SJCRH30 (cell line): ENCODE measurements at regions not wholly inside any gene's neighbourhood (a gene's known extent, or its start where the extent isn't known, plus 50 kb on each side); places are given as distances from the start of the nearest gene placed in this dataset.

Experiments
- DNase-seq, 2 experiments: peaks; one replicate each; pipeline ENCODE4 v3.0.0-alpha.2; 2015 to 2020
- H3K27ac ChIP-seq: fragments of 250-450 bp; sonication (Bioruptor Pico); 2 replicates; pipeline ENCODE4 v1.5.1; 2020; ENCODE audit warnings: mild to moderate bottlenecking, moderate library complexity
- H3K27me3 ChIP-seq: fragments of 250-450 bp; sonication (Bioruptor Pico); 2 replicates; pipeline ENCODE4 v1.5.1; 2020; ENCODE audit warnings: mild to moderate bottlenecking, moderate library complexity
- H3K36me3 ChIP-seq: fragments of 250-450 bp; sonication (Bioruptor Pico); 2 replicates; pipeline ENCODE4 v1.5.1; 2020; ENCODE audit warnings: mild to moderate bottlenecking, moderate library complexity
- H3K4me1 ChIP-seq: fragments of 250-450 bp; sonication (Bioruptor Pico); 2 replicates; pipeline ENCODE4 v1.5.1; 2020; ENCODE audit warnings: mild to moderate bottlenecking, moderate library complexity
- H3K4me3 ChIP-seq: fragments of 250-450 bp; sonication (Bioruptor Pico); 2 replicates; pipeline ENCODE4 v1.5.1; 2020; ENCODE audit warnings: mild to moderate bottlenecking, moderate library complexity
- H3K9me3 ChIP-seq: fragments of 250-450 bp; sonication (Bioruptor Pico); replicated peaks from 2 replicates; pipeline ENCODE4 v1.5.1; 2020; ENCODE audit warnings: mild to moderate bottlenecking, moderate library complexity

DNA sequence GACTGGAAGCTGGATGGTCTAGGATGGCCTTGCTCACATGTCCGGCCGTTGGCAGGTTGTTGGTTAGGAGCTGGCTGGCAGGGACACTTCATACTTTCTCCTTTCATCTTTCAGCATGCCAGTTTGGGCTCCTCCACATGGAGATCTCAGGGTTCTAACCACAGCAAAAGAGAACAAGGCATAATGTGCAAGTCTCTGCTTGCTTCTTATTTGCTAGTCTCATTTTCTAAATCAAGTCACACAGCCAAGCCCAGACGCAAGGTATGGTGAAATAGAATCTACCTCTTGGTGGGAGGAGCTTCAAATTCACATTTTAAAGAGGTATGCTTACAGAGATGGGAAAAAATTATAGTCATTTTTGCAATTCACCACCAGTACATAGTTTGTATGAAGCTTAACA is 69.1 kb upstream of the NAP1L1 start:
- H3K27ac ChIP-seq = no peak overlapping the region
- H3K36me3 ChIP-seq = no peaks in the 10 kb centered on the region
- no peak for DNase-seq
- no peaks in the 10 kb centered on the region for H3K9me3 ChIP-seq
- H3K27me3 ChIP-seq = no peaks in the 10 kb centered on the region
- no peaks in the 10 kb centered on the region for H3K4me1 ChIP-seq
- no peak overlapping the region for H3K4me3 ChIP-seq

DNA sequence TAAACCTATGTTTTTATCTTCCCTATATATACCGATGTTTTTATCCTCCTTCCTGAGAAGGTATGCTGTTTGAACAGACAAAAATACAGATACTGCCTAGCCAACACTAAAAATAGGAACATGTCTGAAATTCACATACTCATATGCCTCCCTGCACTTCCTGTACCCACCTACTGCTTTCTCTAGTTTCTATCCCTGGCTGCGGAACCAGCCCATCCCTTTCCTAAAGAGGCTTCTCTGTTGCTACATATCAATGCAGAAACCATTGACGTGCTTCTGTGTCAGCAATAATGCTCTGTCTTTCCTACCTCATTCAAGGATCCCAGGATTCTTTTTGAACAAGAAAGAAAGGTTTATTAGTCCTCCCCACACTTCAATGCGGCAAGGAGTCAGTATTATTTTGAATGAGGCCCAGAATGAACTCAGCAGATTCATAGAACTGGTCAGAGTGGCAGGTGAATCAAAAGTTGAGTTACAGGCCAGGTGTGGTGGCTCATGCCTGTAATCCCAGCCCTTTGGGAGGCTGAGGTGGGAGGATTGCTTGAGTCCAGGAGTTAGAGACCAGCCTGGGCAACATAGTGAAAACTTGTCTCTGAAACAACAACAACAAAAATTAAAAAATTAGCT is 67.8 kb upstream of the NAP1L1 start:
- Histone ChIP-seq H3K9me3 (no peaks in the 10 kb centered on the region), H3K4me1 (no peaks in the 10 kb centered on the region), H3K4me3 (no peak overlapping the region), H3K27ac (no peak overlapping the region), H3K27me3 (no peaks in the 10 kb centered on the region), H3K36me3 (no peaks in the 10 kb centered on the region)
- no peak for DNase-seq

DNA sequence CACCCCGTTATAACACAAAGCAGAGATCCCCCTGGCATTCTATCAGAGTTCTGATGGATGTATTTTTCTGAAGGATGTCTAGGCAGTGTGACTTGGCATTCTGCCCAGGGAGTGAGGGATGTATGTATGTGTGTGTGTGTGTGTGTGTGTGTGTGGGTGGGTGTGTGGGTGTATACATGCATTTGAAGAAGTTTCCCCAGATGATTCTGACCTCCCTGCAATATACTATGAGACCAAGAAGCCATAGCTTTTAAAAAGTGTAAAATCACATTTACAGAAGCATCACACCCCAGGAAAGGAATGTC is 59.7 kb upstream of the NAP1L1 start:
- H3K27me3 ChIP-seq = no peaks in the 10 kb centered on the region
- H3K4me3 ChIP-seq = no peak overlapping the region
- DNase-seq = peak; percentile 9 to 38
- 0 out of 2 replicates have a peak, but pooled peaks cover 2% of the 10 kb centered on the region for H3K4me1 ChIP-seq
- no peak overlapping the region for H3K27ac ChIP-seq
- H3K9me3 ChIP-seq = no peaks in the 10 kb centered on the region
- no peaks in the 10 kb centered on the region for H3K36me3 ChIP-seq

DNA sequence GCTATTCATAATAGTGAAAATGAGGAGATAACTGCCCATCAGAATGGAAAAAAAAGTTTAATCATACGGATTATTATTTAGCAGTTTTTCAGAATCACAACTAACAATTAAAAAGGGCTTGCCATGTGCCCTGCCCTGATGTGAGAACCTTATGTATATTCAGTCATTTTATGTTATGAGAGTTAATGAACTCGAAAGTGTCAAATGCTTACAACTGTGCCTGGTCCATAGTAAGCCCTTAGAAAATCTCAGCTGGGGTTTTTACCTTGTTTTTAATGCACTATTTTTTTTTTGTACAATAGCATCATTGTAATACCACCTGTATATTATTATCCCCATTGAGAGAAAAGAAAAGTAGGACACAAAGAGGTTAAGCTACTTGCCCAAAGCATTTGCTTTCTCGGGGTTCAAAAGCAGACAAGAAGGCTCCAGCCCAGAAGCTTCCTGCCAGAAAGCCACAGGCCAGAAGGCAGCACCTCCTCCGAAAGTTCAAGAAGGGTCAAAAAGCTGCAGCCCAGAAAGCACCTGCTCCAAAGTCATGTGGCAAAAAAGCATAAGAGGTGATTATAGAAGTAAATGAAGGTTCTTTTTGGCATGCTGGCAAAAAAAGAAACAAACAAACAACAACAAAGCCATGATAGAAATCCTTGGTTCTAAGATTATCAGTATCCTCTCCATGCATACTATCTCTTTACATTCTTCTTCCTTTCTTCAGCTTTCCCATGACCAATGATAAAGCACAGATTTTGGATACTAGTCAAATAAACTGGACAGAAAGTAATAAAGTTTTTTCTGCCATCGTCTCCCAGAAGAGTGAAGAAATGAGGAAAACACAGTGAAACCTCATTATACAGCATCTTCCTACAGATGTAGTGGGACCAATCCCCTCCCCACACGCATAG is 59.1 kb upstream of the NAP1L1 start:
- H3K27me3 ChIP-seq = no peaks in the 10 kb centered on the region
- H3K4me3 ChIP-seq = no peak overlapping the region
- DNase-seq = no peak
- no peaks in the 10 kb centered on the region for H3K36me3 ChIP-seq
- 0 out of 2 replicates have a peak, but pooled peaks cover 2% of the 10 kb centered on the region for H3K4me1 ChIP-seq
- 0 out of 2 replicates have a peak, but pooled peaks cover 1% of the 10 kb centered on the region for H3K9me3 ChIP-seq
- H3K27ac ChIP-seq = no peak overlapping the region

DNA sequence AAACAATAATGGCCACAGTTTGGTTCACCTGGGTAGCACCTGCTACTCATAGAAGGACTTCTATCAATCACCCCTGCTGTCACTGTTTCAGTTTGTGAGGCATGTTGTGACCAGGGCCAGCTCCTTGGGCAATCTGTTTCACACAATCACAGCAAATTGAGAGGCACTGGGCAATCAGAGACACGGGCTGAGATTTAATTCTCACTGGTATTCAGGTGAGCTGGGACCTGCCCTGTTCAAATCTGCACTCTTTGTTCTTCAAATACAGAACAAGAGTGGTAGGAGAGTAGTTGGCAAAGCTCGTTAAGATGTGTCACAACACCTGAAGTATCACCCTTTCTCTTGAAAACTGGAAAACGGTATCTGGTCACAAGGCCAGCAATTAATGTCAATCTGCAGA is 57.8 kb upstream of the NAP1L1 start:
- Histone ChIP-seq H3K36me3 (no peaks in the 10 kb centered on the region), H3K4me3 (no peak overlapping the region), H3K9me3 (0 out of 2 replicates have a peak, but pooled peaks cover 4% of the 10 kb centered on the region), H3K27me3 (no peaks in the 10 kb centered on the region), H3K4me1 (0 out of 2 replicates have a peak, but pooled peaks cover 2% of the 10 kb centered on the region), H3K27ac (no peak overlapping the region)
- DNase-seq = no peak

DNA sequence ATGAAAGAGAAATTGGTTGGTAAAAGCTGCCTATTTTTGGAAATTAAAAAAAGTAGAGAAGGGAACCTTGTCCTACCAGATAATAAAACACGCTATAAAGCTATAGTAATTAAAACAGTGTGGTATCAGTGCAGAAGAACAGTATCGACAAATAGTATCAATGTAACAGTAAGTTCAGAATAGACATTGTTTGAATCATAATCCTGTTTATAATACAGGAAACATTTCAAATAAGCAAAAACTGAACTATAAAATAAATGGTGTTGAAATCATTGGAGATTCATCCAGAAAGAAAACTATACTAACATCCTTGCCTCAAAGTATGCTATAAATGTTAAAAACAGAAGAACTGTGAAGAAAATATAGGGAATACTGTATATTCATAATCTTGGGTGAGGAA is 54.2 kb upstream of the NAP1L1 start:
- H3K4me1 ChIP-seq = no peaks in the 10 kb centered on the region
- no peaks in the 10 kb centered on the region for H3K27me3 ChIP-seq
- no peak overlapping the region for H3K4me3 ChIP-seq
- 0 out of 2 replicates have a peak, but pooled peaks cover 4% of the 10 kb centered on the region for H3K9me3 ChIP-seq
- H3K36me3 ChIP-seq = no peaks in the 10 kb centered on the region
- DNase-seq = no peak
- no peak overlapping the region for H3K27ac ChIP-seq

DNA sequence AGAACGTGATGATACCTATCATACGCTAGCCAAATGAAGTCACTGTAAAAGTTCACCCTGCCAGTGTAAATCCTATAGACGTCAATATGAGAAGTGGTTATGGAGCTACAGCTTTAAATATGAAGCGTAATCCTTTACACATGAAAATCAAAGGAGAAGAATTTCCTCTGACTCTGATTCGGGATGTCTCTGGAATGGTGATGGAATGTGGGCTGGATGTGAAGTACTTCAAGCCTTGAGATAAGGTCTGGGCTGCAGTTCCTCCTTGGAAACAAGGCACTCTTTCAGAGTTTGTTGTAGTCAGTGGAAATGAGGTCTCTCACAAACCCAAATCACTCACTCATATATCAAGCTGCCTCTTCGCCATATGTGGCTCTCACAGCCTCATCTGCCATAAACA is 53.1 kb upstream of the NAP1L1 start:
- Histone ChIP-seq H3K27me3 (no peaks in the 10 kb centered on the region), H3K4me3 (no peak overlapping the region), H3K9me3 (0 out of 2 replicates have a peak, but pooled peaks cover 4% of the 10 kb centered on the region), H3K27ac (no peak overlapping the region), H3K4me1 (no peaks in the 10 kb centered on the region), H3K36me3 (no peaks in the 10 kb centered on the region)
- no peak for DNase-seq

DNA sequence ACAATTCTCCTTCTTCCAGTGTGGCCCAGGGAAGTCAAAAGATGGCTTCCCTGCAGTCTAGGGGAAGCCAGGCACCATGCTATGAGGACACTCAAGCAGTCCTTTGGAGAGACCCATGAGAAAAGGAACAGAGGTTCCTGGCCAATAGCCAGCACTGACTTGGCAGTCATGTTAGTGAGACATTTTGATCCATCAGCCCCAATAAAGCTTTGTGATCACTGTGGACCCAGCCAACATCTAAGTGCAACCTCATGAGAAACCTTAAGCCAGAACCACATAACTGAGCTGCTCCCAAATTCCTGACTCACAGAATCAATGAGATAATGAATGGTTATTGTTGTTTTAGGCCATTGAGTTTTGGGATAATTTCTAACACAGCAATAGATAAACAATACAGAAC is 51.0 kb upstream of the NAP1L1 start:
- no peak overlapping the region for H3K27ac ChIP-seq
- no peaks in the 10 kb centered on the region for H3K36me3 ChIP-seq
- H3K9me3 ChIP-seq = 0 out of 2 replicates have a peak, but pooled peaks cover 4% of the 10 kb centered on the region
- no peak overlapping the region for H3K4me3 ChIP-seq
- H3K4me1 ChIP-seq = no peaks in the 10 kb centered on the region
- H3K27me3 ChIP-seq = no peaks in the 10 kb centered on the region
- DNase-seq = no peak
